Lower leg skin (tissue), 3 donors: ENCODE measurements at regions not wholly inside any gene's neighbourhood (a gene's known extent, or its start where the extent isn't known, plus 50 kb on each side); places are given as distances from the start of the nearest gene placed in this dataset.

Experiments used
- CTCF ChIP-seq, 3 donors: fragments of 450-650 bp; IDR thresholded peaks; one replicate each; pipeline ENCODE4 v1.5.1; 2016; ENCODE audit warnings: antibody characterized with exemption in 3 of 3, mild to moderate bottlenecking in 3 of 3, moderate library complexity in 2 of 3
- POLR2A ChIP-seq, 2 donors: fragments of 450-650 bp; IDR thresholded peaks; one replicate each; pipeline ENCODE4 v1.6.1; 2016 to 2017; ENCODE audit warnings: antibody characterized with exemption in 2 of 2, mild to moderate bottlenecking in 1 of 2, moderate library complexity in 1 of 2

- no peak for TF ChIP-seq POLR2A (IDR thresholded peaks at IDR 0.05)
- no peak for TF ChIP-seq CTCF (IDR thresholded peaks at IDR 0.05)
Observed at GRCh38 chr5:15255576-15255975, 244.4 kb upstream of the FBXL7 start.
